ENCODE measurements at regions not wholly inside any gene's neighbourhood (a gene's known extent, or its start where the extent isn't known, plus 50 kb on each side); places are given as distances from the start of the nearest gene placed in this dataset.
A peak's percentile ranks its signal among the peaks of the same experiment; 100 is the strongest.

- in situ Hi-C loops (cut with MboI; ENCODE audit: low pct_unique_long_range_greater_than_20kb, low sequenced_read_pairs, unreplicated experiment), result no loop called here
- TF ChIP-seq, protein P1, sequence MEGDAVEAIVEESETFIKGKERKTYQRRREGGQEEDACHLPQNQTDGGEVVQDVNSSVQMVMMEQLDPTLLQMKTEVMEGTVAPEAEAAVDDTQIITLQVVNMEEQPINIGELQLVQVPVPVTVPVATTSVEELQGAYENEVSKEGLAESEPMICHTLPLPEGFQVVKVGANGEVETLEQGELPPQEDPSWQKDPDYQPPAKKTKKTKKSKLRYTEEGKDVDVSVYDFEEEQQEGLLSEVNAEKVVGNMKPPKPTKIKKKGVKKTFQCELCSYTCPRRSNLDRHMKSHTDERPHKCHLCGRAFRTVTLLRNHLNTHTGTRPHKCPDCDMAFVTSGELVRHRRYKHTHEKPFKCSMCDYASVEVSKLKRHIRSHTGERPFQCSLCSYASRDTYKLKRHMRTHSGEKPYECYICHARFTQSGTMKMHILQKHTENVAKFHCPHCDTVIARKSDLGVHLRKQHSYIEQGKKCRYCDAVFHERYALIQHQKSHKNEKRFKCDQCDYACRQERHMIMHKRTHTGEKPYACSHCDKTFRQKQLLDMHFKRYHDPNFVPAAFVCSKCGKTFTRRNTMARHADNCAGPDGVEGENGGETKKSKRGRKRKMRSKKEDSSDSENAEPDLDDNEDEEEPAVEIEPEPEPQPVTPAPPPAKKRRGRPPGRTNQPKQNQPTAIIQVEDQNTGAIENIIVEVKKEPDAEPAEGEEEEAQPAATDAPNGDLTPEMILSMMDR (IDR thresholded peaks at IDR 0.05; ENCODE audit: extremely low read depth, insufficient read depth, missing control alignments), result no peak
- DNase-seq (ENCODE audit: low spot score), result no peak
Observed at GRCh38 chr6:166836785-166837718, 119.3 kb downstream of the RNASET2 start.

DNA sequence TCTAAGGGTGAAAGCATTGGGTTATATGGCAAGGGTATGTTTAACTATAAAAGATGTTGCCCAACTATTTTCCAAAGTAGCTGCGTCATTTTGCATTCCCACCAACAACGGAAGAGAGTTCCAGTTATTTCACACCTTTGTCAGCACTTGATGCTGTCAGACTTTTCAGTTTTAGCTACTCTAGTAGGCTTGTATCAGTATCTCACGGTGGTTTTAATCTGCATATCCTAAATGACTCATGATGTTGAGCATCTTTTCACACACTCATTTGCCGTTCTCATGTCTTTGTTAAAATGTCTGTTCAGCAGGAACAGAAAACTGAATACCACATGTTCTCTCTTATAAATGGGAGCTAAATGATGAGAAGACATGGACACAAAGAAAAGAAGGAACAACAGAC lies 122.3 kb downstream of the RNASET2 start:
- in situ Hi-C loops (cut with MboI; ENCODE audit: low pct_unique_long_range_greater_than_20kb, low sequenced_read_pairs, unreplicated experiment), result no loop called here
- TF ChIP-seq, protein P1 (IDR thresholded peaks at IDR 0.05; ENCODE audit: extremely low read depth, insufficient read depth, missing control alignments), result no peak
- DNase-seq (ENCODE audit: low spot score), result no peak

GRCh38 chr6:166830891-166831363 lies 125.4 kb downstream of the RNASET2 start:
- TF ChIP-seq, protein P1 (IDR thresholded peaks at IDR 0.05; ENCODE audit: extremely low read depth, insufficient read depth, missing control alignments), result no peak
- in situ Hi-C loops (cut with MboI; ENCODE audit: low pct_unique_long_range_greater_than_20kb, low sequenced_read_pairs, unreplicated experiment), result no loop called here
- no peak for DNase-seq (ENCODE audit: low spot score)

- TF ChIP-seq, protein P1 (IDR thresholded peaks at IDR 0.05; ENCODE audit: extremely low read depth, insufficient read depth, missing control alignments), result no peak
- in situ Hi-C loops (cut with MboI; ENCODE audit: low pct_unique_long_range_greater_than_20kb, low sequenced_read_pairs, unreplicated experiment), result no loop called here
- DNase-seq (ENCODE audit: low spot score), result peak; percentile 74
Observed at GRCh38 chr6:166830185-166830890, 126.0 kb downstream of the RNASET2 start.

DNA sequence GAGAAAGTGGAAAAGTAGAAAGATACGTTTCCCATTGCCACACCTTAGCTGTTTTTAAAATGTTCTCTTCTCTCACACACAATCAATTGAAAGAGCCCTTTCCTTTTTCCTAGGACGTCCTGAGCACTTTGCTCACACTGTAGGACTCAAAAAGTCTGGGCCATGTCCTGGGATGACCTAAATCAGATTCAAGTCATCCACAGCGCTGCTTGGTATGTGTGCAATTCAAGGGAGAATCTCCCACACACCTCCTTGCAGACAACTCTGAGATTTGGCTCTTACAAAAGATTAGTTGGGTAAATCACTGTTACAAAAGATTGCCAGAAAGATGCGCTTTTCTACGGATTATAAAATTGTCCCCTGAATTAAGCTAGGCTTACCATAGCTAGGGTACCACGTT lies 130.1 kb downstream of the RNASET2 start:
- TF ChIP-seq, protein P1 (IDR thresholded peaks at IDR 0.05; ENCODE audit: extremely low read depth, insufficient read depth, missing control alignments), result no peak
- DNase-seq (ENCODE audit: low spot score), result no peak
- in situ Hi-C loops (cut with MboI; ENCODE audit: low pct_unique_long_range_greater_than_20kb, low sequenced_read_pairs, unreplicated experiment), result no loop called here

DNA sequence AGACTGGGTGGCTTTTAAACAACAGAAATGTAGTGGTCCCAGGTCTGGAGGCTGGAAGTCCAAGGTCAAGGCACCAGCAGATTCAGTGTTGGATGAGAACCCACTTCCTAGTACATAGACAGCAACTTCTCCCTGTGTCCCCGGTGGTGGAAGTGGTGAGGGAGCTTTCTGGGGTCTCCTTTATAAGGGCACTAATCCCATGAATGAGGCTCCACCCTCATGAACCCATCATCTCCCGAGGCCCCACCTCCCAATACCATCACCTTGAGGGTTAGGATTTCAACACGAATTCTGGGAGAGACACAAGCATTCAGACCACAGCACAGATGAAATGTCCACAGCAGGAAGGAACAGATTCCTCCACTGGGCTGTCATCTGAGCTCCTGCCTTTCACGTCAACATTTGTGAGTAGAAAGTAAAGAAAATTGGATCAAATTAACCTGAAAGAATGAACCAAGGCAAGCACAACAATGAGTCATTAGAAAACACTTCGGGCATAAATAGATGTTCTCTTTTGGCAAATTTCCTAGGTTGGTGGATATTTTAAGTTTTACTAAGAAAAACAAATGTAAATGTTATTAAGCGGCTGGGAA lies 130.7 kb downstream of the RNASET2 start:
- DNase-seq (ENCODE audit: low spot score), result no peak
- TF ChIP-seq, protein P1 (IDR thresholded peaks at IDR 0.05; ENCODE audit: extremely low read depth, insufficient read depth, missing control alignments), result no peak
- in situ Hi-C loops (cut with MboI; ENCODE audit: low pct_unique_long_range_greater_than_20kb, low sequenced_read_pairs, unreplicated experiment), result no loop called here

All from GM13977 (cell line).